HuH-7 (cell line): ENCODE measurements at regions not wholly inside any gene's neighbourhood (a gene's known extent, or its start where the extent isn't known, plus 50 kb on each side); places are given as distances from the start of the nearest gene placed in this dataset.

Source experiments
- DNase-seq: peaks from one replicate; pipeline ENCODE4 v3.0.0; 2011; ENCODE audit warnings: low spot score

DNA sequence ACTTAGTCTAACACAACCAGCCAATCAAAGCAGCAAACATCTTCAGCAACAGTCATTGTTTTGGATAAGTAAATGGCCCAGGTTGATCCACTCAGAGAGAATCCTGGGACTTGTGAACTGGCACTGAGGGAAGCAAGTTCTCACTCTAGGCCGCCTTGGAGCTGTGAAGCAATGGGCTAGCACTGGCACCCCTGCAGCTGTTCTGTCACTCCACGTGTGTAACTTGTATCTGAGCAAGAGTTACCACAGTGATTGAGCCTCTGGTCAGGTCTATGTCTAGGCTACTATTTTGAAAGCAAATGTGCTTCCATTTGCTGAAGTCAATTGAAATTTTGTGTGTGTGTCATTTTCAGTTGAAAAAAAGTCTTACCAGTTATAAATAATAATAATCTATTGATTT is 57.2 kb upstream of the HS3ST1 start:
- no peak for DNase-seq

DNA sequence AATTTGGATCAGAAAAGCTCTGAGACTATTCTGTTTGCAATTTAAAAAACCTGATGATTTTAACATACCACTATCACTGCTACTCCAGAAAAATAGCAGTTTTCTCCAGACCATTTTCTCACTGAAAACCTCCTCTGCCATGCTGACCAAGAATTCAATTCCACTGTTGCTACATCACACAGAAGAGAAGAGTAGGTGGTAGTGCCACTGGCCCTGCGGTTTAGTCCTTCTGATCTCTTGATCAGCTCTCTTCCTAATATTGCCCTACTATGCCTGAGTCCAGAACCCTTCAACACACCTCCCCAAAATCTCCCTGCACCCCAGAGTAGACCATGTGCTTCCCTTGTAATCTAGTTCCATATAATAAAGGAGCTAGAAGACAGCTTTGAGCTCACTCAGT is 55.8 kb upstream of the HS3ST1 start:
- DNase-seq, result no peak

DNA sequence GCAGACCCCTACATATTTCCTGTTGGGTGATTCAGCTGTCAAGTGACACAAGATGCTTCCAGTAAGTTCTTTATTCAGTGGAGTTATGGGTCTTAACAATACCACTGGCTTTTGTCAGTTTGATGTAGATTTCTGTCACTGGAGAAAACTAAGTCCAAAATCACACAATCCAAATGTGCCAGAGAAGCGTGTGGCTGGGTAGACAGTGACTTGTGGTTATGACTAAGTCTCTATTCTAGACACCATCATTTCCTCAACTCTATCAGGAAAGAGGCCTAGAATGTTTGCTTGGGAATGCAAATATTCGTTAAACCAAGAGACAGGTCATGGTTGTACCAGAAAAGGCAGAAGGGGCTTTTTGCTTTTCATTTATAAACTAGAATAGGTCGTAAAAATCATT is 54.4 kb upstream of the HS3ST1 start:
- DNase-seq, result no peak

DNA sequence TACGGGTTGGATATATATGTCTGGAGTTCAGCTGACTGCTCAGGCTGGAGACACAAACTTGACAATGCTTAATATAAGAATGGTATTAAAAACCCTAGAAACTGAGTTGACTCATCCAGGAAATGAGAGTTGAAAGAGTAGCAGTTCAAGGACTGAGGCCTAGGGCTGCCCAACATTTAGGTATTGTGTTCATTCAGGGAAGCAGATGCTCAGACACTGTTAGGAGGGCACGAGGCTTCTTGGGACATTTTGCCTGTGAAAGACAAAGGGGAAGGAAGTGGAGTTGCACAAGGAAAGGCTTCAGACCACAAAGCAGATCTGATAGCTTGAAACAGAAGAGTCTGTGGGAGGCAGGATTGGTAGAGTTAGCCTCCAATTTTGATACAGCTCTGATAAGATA is 52.0 kb upstream of the HS3ST1 start:
- DNase-seq, result no peak
